MM.1S (cell line): ENCODE measurements at regions not wholly inside any gene's neighbourhood (a gene's known extent, or its start where the extent isn't known, plus 50 kb on each side); places are given as distances from the start of the nearest gene placed in this dataset.
"Not testable (repeated sequence)": the region's sequence is repeated elsewhere in the genome, so short reads cannot be mapped to it uniquely, and the experiment has no call there.

Source experiments
- DNase-seq: peaks from one replicate; pipeline ENCODE4 v3.0.0-alpha.2; 2015
- H2AFZ ChIP-seq: fragments of 300-600 bp; sonication (generic); 2 replicates; pipeline ENCODE4 v1.6.0; 2016; ENCODE audit warnings: antibody characterized with exemption, low read length
- H3F3A ChIP-seq: fragments of 300-600 bp; sonication (generic); 2 replicates; pipeline ENCODE4 v1.6.1; 2016; ENCODE audit warnings: mild to moderate bottlenecking, antibody characterized with exemption, low read length, moderate library complexity, mixed read lengths; ENCODE audit not compliant: insufficient read depth
- H3K27ac ChIP-seq: fragments of 300-600 bp; sonication (generic); 2 replicates; pipeline ENCODE4 v1.5.1; 2016; ENCODE audit warnings: mild to moderate bottlenecking, low read length
- H3K27me3 ChIP-seq: fragments of 300-600 bp; sonication (generic); replicated peaks from 2 replicates; pipeline ENCODE4 v1.6.0; 2016; ENCODE audit warnings: low read length; ENCODE audit not compliant: insufficient read depth
- H3K36me3 ChIP-seq: fragments of 300-600 bp; sonication (generic); replicated peaks from 2 replicates; pipeline ENCODE4 v1.6.1; 2016; ENCODE audit warnings: mild to moderate bottlenecking, low read length, mixed read lengths; ENCODE audit not compliant: insufficient read depth
- H3K4me1 ChIP-seq: fragments of 300-600 bp; sonication (generic); 2 replicates; pipeline ENCODE4 v1.6.1; 2016; ENCODE audit warnings: low read length, mixed read lengths
- H3K4me2 ChIP-seq: fragments of 300-600 bp; sonication (generic); 2 replicates; pipeline ENCODE4 v1.6.0; 2016; ENCODE audit warnings: low read depth, low read length
- H3K4me3 ChIP-seq: fragments of 300-600 bp; sonication (generic); 2 replicates; pipeline ENCODE4 v1.5.1; 2016; ENCODE audit warnings: low read length, mixed read lengths
- H3K79me2 ChIP-seq: fragments of 300-600 bp; sonication (generic); 2 replicates; pipeline ENCODE4 v1.6.1; 2016; ENCODE audit warnings: mixed run types, low read length, mixed read lengths
- H3K9ac ChIP-seq: fragments of 300-600 bp; sonication (generic); 2 replicates; pipeline ENCODE4 v1.6.1; 2016; ENCODE audit warnings: low read length, mixed read lengths
- H3K9me2 ChIP-seq: fragments of 300-600 bp; sonication (generic); replicated peaks from 2 replicates; pipeline ENCODE4 v1.6.1; 2016; ENCODE audit warnings: mild to moderate bottlenecking, low read length, mixed read lengths; ENCODE audit not compliant: insufficient read depth
- H3K9me3 ChIP-seq: fragments of 300-600 bp; sonication (generic); replicated peaks from 2 replicates; pipeline ENCODE4 v1.6.1; 2016; ENCODE audit warnings: mild to moderate bottlenecking, low read length, mixed read lengths; ENCODE audit not compliant: insufficient read depth
- H4K20me1 ChIP-seq: fragments of 300-600 bp; sonication (generic); 2 replicates; pipeline ENCODE4 v1.6.1; 2016; ENCODE audit warnings: mild to moderate bottlenecking, low read length, moderate library complexity, mixed read lengths; ENCODE audit not compliant: insufficient read depth
- CTCF ChIP-seq: fragments of 300-600 bp; sonication (generic); IDR thresholded peaks from 2 replicates; pipeline ENCODE4 v1.5.1; 2016; ENCODE audit warnings: antibody characterized with exemption, low read length, mixed read lengths
- EZH2 ChIP-seq: fragments of 300-600 bp; sonication (generic); optimal IDR thresholded peaks from 2 replicates; pipeline ENCODE3; 2017; ENCODE audit warnings: low read depth, mild to moderate bottlenecking, antibody characterized with exemption, low read length, mixed read lengths
- EZH2phosphoT487 ChIP-seq: fragments of 300-600 bp; sonication (generic); IDR thresholded peaks from 2 replicates; pipeline ENCODE4 v1.6.1; 2018; ENCODE audit warnings: antibody characterized with exemption, low read length

GRCh38 chrX:40530509-40530908 is 50.3 kb upstream of the ATP6AP2 start:
- DNase-seq = no peak

GRCh38 chrX:40527543-40527942 is 53.2 kb upstream of the ATP6AP2 start:
- Histone ChIP-seq H3K27me3 (no peaks in the 10 kb centered on the region), H4K20me1 (no peaks in the 10 kb centered on the region), H3F3A (no peaks in the 10 kb centered on the region), H3K9me3 (no peaks in the 10 kb centered on the region), H3K9me2 (no peaks in the 10 kb centered on the region), H3K79me2 (no peaks in the 10 kb centered on the region), H3K4me1 (no peaks in the 10 kb centered on the region), H3K27ac (no peak overlapping the region), H3K36me3 (no peaks in the 10 kb centered on the region), H3K4me3 (no peak overlapping the region), H3K4me2 (no peak overlapping the region), H2AFZ (no peak overlapping the region), H3K9ac (no peak overlapping the region)
- DNase-seq = no peak
- TF ChIP-seq CTCF (no peak), EZH2phosphoT487 (no peak), EZH2 (no peak)

More at GRCh38 chrX:40530509-40530908, 50.3 kb upstream of the ATP6AP2 start:
- Histone ChIP-seq H3K79me2 (no peaks in the 10 kb centered on the region), H3K9me2 (no peaks in the 10 kb centered on the region), H4K20me1 (no peaks in the 10 kb centered on the region), H3K27ac (no peak overlapping the region), H3K36me3 (no peaks in the 10 kb centered on the region), H3K9me3 (no peaks in the 10 kb centered on the region), H3K27me3 (no peaks in the 10 kb centered on the region), H3K4me3 (no peak overlapping the region), H3F3A (no peaks in the 10 kb centered on the region), H3K4me2 (no peak overlapping the region), H2AFZ (no peak overlapping the region), H3K4me1 (no peaks in the 10 kb centered on the region), H3K9ac (no peak overlapping the region)
- no peak for TF ChIP-seq EZH2phosphoT487
- TF ChIP-seq CTCF = no peak
- TF ChIP-seq EZH2 = no peak

- Histone ChIP-seq H3K79me2 (no peaks in the 10 kb centered on the region), H3K4me2 (no peak overlapping the region), H2AFZ (no peak overlapping the region), H3K36me3 (no peaks in the 10 kb centered on the region), H3K4me1 (no peaks in the 10 kb centered on the region), H3K9me3 (no peaks in the 10 kb centered on the region), H3K27ac (no peak overlapping the region), H3K9me2 (no peaks in the 10 kb centered on the region), H3K27me3 (no peaks in the 10 kb centered on the region), H3K4me3 (no peak overlapping the region), H3K9ac (no peak overlapping the region), H4K20me1 (no peaks in the 10 kb centered on the region), H3F3A (no peaks in the 10 kb centered on the region)
- DNase-seq = no peak
- TF ChIP-seq EZH2 = no peak
- TF ChIP-seq CTCF = no peak
- TF ChIP-seq EZH2phosphoT487 = no peak
Measured at GRCh38 chrX:40526412-40526811, 54.4 kb upstream of the ATP6AP2 start.

- not testable (repeated sequence) for H3K9ac ChIP-seq, H3K9me2 ChIP-seq, H3K27ac ChIP-seq, H3F3A ChIP-seq, DNase-seq, H3K27me3 ChIP-seq, H3K4me1 ChIP-seq, H3K4me3 ChIP-seq, H2AFZ ChIP-seq, H3K4me2 ChIP-seq, H4K20me1 ChIP-seq, H3K9me3 ChIP-seq, H3K79me2 ChIP-seq, H3K36me3 ChIP-seq
Measured at GRCh38 chrX:40525901-40526300, 54.9 kb upstream of the ATP6AP2 start.
